HG02678 (cell line): ENCODE measurements at regions not wholly inside any gene's neighbourhood (a gene's known extent, or its start where the extent isn't known, plus 50 kb on each side); places are given as distances from the start of the nearest gene placed in this dataset.
"Not testable (repeated sequence)": the region's sequence is repeated elsewhere in the genome, so short reads cannot be mapped to it uniquely, and the experiment has no call there.

Experiments used
- ATAC-seq: cut with Tn5 transposase; IDR thresholded peaks from one replicate; pipeline ENCODE4 v1.9.1; 2021; ENCODE audit warnings: mild to moderate bottlenecking, moderate library complexity; ENCODE audit not compliant: unreplicated experiment

DNA sequence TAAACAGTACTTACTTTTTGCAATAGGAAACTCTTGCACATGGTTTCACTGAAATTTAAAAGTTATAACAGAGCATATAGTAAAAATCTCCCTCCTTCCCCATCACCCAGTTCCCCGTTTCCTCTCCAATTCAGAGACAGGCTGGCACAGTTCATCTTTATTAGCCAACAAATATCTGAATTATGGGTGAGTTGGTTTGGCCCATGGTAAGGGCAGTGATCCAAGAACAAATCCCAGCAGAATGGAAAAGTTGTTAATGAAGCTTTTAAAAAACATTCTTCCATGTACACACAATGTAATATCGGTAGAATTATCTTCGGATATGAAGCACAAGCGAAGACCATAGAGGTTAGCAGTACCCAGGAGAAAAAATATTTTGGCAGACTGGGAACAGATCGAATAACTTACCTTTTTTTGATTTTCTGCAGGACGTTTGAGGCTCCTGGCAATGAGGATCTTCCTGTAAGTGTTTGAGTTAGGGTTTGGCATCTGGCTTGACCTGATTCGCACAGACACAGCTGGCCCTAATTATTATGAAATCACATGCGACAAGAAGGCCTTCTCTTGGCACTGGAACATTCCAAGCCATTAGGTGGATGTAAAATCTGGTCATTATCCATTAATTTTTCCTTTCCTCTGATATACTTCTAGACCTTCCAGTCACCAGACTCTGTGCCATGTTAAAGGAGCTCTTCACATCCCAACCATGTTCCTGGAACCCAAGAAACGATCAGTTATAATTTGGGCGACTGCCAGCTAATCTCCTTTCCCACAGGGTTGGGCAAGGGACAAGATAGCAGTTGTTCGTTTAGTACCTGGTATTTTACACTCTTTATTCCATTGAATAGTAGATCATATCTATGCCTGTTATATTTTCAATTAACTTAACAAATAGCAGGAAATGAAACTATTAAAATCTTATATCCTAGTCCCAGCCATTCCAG, 139.4 kb upstream of the TSC22D1 start:
- no peak for ATAC-seq

DNA sequence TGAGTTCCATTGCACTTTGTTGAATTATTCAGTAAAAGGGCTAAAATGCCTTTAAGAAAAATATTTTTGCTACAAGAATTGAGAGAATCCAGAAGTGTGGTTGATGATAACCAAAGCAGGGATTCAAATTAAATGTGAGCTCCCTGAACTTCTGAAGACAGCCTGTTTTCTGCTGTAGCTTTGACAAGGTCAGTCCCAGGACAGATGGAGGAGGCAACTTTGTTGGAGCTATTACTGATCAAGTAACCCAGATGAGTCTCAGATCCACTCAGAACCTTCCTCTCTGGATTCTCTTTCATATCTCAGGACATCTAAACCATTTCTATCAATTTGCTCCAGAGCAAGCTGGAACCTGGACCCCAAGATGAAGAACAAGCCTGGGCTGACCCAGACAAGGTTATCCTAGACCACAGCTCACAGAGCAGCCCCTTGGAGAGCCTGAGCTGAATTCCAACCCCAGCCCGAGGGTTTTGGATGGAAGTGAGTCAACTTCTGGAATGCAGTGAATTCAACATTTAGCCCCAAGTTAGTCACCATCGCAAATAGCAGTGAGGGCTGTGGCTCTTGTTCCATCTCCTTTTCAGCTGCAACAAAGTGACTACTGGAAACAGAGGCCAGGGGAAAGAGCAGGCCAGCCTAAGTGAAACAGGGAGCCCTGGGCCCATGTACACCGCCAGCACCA, 137.8 kb upstream of the TSC22D1 start:
- ATAC-seq = no peak

DNA sequence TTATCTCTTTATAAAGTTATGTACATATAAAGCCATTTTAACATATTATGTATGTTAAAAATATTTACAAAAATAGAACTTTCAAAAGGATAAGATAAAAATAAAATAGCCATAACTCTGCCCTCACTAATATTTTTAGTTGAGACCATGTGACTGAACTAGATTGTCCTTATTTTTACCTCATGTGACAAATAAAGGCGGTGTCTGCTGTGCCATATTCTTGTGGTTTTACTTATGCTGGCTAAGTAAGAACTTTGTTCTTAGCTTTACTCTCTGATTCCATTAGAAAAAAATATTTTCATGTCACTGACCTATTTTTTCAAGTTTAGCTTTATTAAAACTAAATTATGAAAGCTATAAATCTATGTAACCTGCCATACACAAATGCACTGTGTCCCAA, 135.6 kb upstream of the TSC22D1 start:
- no peak for ATAC-seq

DNA sequence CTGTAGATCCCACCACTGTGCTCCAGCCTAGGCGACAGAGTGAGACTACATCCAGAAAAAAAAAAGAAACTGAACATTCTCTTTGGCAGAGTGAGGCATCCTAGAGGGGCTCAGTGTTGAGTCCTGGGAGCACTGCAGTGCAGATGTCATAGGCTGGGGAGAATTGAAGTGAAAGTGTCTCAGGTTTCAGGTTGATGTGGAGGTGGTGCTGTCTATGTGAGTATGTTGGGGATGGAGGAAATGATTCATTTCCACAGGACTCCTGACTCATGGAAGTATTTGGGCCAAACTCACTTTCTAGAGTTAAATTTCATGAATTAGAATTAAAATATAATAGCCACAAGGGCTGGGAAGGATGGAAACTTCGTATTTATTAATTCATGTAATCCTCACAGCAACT, 134.4 kb upstream of the TSC22D1 start:
- no peak for ATAC-seq

DNA sequence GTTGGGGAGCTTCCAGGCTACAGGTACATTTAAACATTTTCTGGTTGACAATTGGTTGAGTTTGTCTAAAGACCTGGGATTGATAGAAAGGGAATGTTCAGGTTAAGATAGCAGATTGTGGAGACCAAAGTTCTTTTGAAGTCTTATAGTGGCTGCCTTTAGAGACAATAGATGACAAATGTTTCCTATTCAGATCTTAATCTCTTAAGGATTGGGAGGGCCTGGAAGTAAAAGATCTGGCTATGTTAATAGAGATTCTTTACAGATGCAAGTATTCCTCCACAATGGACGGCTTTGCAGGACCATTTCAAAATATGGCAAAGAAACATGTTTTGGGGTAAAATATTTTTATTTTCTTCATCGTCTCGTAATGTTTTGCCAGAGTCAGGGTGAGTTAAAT, 128.7 kb upstream of the TSC22D1 start:
- not testable (repeated sequence) for ATAC-seq

DNA sequence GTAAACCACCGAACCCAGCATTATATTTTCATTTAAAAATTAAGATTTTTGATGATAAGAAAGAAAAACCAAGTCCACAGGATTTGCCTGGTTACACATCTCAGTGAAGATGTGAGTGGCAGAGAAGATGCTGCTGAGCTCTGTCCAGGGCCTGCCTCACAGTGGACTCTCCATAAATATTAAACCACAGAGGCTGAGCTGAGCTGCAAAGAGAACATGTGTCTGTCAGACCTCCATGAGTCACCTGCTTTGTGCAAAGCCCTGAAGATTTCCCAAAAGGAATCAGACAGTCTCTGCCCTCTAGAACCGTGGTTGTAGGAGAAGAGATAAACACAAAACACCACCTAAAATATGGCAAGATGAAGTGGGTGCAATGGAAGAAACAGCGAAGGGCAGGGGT, 127.2 kb upstream of the TSC22D1 start:
- no peak for ATAC-seq

DNA sequence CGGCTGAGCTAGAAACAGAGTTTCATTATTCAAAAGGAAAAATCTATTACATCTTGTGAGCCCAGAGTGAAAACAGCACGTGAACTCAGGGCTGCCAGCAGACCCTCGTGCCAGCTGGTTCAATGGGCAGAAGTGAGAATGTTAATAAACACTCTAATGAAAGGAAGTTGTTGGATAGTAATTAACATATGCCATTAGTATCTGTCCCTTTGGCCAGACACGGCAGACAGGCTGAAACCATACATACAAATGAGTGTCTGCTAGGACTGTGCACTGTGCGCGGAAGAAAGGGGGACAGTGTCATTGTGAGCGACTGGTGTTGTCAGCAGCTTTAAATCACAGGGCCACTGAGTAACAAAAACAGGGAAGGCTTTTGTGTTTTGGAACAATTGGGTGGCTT, 121.9 kb upstream of the TSC22D1 start:
- ATAC-seq = no peak

DNA sequence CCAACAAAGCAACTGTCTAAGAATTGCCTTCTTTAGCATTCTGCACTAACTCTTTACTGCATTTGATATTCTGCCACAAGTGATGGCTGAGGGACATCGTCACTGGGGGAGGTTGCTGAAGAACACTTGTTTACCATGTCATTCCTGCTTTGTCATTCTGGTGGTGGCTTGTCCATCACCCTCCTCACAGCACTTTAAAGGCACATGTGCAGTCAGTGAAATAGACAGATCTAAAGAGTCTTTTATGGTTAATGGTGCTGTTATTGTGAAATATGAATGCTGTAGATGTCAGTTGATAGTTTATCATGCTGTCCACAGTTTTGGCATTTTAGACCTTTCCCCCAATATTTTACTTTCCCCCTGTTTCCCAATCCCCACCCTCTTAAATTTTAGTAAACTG, 120.9 kb upstream of the TSC22D1 start:
- no peak for ATAC-seq

DNA sequence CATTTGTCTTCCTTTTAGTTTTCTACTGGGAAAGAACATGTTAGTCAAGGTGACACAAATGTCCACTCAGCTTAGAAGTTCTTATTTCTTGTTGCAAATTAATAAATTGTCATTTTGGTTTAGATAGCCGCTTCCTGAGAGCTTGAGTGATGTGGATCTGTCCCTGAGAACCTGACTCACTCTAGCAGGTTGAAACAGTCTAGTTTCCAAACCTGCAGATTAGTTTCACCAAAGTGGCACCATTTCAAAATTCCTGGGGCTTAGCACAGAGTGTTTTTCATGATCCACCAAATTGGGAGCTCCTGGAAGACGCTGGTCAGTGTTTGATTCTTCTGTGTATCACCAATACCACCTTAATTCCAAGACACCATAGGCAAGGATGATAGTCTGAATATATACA, 119.4 kb upstream of the TSC22D1 start:
- ATAC-seq = no peak

DNA sequence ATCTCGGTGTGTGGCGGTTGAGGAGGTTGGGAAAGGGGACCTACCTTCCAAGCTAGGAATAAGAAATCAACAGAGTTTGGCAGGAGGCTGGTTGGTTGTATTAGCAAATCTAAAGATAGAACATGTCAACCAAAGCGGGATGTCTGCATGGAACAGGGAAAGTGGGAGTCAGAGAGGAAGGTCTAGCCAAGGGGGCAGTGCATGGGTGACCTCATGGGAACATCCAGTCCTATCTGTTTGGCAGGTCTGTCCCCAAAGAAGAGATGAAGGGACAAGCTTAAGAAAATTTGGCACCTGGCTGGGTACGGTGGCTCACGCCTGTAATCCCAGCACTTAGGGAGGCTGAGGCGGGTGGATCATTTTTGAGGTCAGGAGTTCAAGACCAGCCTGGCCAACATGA, 118.7 kb upstream of the TSC22D1 start:
- ATAC-seq = no peak

DNA sequence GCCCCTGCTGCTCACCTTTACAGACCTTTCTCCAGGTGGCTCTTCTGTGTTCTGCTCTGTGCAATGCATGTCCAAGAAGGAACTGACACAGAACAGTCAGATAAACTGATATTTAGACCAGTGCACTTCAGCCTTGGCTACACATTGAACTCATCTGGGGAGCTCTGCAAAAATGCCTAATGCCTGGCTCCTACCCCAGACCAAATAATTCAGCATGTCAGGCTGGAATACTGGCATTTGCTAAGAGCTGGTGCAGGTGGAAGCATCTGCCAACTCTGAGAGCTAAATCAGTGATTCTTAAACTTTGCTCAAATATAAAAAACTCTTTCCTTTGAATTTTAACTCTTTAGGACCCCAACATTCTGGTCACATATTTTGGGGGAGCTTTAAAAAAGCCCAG, 118.2 kb upstream of the TSC22D1 start:
- ATAC-seq = no peak

DNA sequence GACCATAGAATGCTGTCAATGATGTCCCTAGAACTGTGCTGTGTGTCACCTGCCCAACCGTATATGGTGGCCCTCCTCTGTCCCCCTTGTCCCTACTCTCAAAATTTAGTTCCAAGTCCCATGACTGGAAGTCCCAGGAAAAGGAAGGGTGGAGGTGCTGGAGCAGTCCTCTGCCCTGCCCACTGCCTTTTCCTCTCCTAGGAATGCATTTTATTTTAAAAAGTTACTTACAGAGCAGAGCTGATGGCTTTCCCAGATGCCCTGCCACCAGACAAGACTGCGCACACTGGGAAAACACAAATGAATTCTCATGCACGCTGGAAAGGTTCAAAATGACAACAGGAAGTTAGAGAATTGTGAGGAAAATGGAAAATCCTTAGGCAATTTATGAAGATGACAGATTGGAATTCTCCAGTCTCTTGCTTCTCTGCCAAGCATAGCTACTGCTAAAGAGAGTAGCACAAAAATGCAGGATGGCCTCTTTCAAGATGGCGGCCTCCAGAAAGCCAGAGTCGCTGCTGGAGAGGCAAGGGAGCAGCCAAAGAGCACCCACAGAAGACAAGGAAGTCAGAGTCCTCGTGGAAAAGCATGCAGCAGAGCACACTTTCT, 117.1 kb upstream of the TSC22D1 start:
- ATAC-seq = no peak

DNA sequence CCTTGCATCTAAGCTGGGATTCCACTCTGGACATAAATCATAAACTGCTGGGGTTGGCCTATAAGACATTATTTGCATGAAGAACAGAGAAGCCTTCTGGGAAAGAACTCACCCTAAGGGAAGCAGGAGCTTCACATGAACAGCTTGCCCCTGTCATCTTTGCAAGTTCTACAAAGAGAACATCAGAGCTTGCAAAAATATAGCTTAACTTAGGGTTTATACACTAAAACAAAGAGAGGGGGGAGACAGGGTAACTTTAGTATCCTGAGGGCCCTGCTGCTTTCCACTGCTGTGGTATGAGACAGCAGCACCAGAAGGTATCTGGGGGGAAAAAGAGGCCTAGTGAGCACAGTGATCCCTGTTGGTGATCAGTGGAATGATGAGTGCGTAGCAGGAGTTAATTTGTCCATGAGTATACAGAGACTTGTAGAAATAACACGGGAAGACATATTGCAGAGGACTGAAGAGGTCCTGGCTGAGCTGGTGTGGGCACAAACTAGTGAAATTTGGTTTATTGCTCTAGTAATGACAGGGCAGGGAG, 116.1 kb upstream of the TSC22D1 start:
- no peak for ATAC-seq

DNA sequence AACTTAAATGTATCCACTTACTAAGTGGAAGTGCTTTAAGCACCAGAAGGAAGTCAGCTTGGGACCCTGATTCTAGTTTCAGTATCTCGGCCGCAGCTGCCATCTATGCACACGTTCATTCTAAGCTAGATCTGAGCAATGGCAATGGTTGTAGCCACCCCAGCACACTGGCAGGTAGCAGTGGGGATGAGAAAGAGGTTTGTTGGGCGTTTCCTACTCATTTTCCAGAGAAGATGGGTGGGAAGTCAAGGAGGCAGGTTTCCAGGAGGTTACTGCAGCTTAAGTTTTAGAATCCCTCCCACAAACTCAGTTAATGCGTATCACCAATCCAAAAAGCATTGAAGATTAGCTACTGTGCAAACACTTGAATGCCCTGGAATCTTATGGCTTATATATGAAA, 114.2 kb upstream of the TSC22D1 start:
- no peak for ATAC-seq

DNA sequence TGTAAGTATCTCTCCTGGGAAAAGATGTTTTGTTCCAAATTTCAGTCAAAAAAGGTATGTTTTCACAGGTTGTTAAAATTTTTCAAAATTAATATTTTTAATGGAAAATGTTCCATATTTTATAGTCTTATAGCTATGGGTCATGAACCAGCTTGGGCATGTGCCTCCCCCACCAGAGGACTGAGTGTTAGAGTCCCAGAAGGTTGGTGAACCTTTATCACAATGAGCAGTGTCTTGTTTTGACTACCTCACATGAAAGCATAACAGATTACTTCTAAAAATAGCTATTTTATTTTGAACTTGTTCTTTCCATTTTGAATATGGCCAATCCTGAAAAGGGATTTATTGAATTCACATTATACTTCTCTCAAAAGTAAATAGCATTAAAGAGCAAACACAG, 112.5 kb upstream of the TSC22D1 start:
- ATAC-seq = no peak

DNA sequence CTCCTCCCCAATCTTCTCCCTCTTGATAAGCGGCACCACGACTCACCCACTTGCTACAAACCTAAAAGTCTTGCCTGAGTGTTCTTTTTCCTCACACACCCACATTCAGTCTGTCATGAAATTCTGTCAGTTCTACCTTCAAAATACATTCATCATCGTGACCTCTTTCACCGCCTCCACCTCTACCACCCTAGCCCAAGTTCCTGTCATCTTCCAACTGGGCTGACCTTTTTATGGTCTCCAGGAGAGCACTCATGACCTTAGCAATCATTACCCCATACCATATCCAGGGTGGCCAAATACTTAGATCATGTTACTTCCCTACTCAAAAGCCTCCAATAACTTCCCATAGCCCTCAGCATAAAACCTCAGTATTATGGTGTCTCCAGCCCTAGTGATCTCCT, 110.4 kb upstream of the TSC22D1 start:
- no peak for ATAC-seq

DNA sequence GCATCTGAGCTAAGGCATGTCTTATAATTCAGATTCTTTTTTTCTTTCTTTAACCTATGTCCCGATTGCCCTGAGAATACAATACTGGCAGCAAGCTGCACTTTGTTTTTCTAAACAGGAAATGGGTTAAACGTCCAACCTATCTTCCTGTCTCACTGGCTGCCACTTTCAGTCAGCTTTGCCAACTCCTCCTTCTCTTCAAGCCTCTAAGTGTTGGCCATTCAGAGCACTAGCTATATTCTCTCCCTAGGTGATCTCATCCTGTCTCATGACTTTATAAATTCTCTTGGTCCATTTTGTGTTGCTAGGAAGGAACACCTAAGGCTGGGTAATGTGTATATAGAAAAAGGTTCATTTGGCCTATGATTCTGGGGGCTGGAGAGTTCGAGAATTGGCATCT, 109.5 kb upstream of the TSC22D1 start:
- ATAC-seq = no peak

DNA sequence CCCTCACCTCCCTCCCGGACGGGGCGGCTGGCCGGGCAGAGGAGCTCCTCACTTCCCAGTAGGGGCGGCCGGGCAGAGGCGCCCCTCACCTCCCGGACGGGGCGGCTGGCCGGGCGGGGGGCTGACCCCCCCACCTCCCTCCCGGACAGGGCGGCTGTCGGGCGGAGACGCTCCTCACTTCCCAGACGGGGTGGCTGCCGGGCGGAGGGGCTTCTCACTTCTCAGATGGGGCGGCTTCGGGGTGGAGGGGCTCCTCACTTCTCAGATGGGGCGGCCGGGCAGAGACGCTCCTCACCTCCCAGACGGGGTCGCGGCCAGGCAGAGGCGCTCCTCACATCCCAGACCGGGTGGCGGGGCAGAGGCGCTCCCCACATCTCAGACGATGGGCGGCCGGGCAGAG, 106.3 kb upstream of the TSC22D1 start:
- ATAC-seq = not testable (repeated sequence)

DNA sequence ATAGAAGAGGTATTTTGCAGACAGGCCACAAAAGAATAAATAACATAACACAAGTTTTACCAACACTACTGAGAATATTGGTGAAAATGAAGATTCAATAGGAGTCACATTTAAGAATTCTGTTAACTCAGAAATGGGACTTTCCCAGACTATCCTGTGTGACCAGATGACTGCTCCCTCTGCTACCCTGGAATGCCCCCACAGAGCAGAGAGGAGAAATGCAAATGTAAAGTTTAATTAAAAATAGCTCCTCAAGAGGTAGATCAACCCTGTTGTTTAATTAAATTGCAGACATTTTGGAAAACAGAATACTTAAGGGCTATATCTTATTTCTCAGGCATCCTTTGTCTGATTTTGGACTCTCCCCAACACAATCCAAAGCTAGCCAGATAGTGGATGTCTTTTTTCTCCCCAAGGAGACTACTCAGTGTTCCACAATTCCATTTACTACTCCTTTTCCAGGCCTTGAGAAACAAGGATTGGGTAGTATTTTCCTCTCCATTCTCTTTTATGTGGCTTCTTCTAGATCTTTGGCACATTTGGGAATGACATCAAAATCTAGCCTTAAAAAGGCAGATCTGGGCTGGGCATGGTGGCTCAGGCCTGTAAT, 104.7 kb upstream of the TSC22D1 start:
- no peak for ATAC-seq

DNA sequence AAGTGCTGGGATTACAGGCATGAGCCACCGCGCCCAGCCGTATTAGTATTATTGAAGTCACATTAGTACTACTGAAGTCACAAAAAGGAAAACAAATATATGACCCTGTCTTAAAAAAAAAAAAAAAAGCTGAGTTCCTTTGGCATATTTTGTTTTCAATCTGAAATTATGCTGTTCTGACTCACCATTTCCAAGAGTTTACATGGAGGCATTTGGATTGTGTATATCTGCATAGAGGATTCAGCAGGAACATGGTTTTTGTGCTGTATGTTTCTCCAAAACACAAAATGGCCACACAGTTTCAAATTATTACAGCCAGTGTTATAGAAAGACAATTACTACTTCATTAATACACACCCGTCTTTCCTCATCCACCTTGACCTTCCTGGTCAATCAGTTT, 103.5 kb upstream of the TSC22D1 start:
- ATAC-seq = no peak

DNA sequence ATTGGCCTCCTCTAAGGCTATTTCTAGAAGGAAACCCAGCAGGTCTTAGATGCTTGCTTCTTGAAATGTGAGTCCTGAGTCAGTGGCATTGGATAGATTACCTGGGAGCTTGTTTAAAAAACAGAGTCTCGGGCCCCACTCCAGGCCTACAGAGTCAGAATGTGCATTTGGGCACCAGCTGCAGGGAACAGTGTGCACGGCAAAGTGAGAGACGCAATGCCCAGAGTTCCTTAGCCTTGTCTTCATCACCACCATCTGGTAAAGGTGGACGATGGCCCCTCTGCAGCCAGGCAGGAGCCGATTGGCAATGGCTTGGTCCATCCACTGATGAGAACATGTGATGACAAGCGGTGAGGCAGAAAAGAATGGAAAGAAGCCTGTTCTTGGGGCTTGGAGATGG, 102.1 kb upstream of the TSC22D1 start:
- no peak for ATAC-seq
